Right renal pelvis (tissue), 4 donors: ENCODE measurements at regions not wholly inside any gene's neighbourhood (a gene's known extent, or its start where the extent isn't known, plus 50 kb on each side); places are given as distances from the start of the nearest gene placed in this dataset.
"Not testable (repeated sequence)": the region's sequence is repeated elsewhere in the genome, so short reads cannot be mapped to it uniquely, and the experiment has no call there.

Source experiments
- DNase-seq, 4 donors: peaks; one replicate each; pipeline ENCODE4 v3.0.0-alpha.2; 2013; ENCODE audit warnings: low read depth in 4 of 4, low spot score in 3 of 4, missing footprints in 1 of 4

GRCh38 chr11:24091594-24091993, 405.3 kb upstream of the LUZP2 start:
- no peak for DNase-seq

GRCh38 chr11:24093375-24093774, 403.5 kb upstream of the LUZP2 start:
- no peak for DNase-seq

- no peak for DNase-seq
Observed at GRCh38 chr11:24108609-24109008, 388.2 kb upstream of the LUZP2 start.

- no peak for DNase-seq
Observed at GRCh38 chr11:24122291-24122690, 374.6 kb upstream of the LUZP2 start.

GRCh38 chr11:24124876-24125275, 372.0 kb upstream of the LUZP2 start:
- no peak for DNase-seq

- no peak for DNase-seq
Observed at GRCh38 chr11:24131698-24132097, 365.2 kb upstream of the LUZP2 start.

- no peak for DNase-seq
Observed at GRCh38 chr11:24132471-24132870, 364.4 kb upstream of the LUZP2 start.

- DNase-seq = no peak
Observed at GRCh38 chr11:24134879-24135589, 361.8 kb upstream of the LUZP2 start.

GRCh38 chr11:24142062-24142461, 354.8 kb upstream of the LUZP2 start:
- no peak for DNase-seq

GRCh38 chr11:24145411-24145810, 351.4 kb upstream of the LUZP2 start:
- no peak for DNase-seq

GRCh38 chr11:24153337-24153736, 343.5 kb upstream of the LUZP2 start:
- DNase-seq = no peak

- no peak for DNase-seq
Observed at GRCh38 chr11:24155792-24156191, 341.1 kb upstream of the LUZP2 start.

- DNase-seq = no peak
Observed at GRCh38 chr11:24157316-24157715, 339.5 kb upstream of the LUZP2 start.

GRCh38 chr11:24161587-24161986, 335.3 kb upstream of the LUZP2 start:
- no peak for DNase-seq

- DNase-seq = no peak
Observed at GRCh38 chr11:24163146-24163545, 333.7 kb upstream of the LUZP2 start.

GRCh38 chr11:24163841-24164240, 333.0 kb upstream of the LUZP2 start:
- DNase-seq = no peak

GRCh38 chr11:24171869-24172268, 325.0 kb upstream of the LUZP2 start:
- DNase-seq = no peak

- no peak for DNase-seq
Observed at GRCh38 chr11:24181395-24182047, 315.3 kb upstream of the LUZP2 start.

- DNase-seq = not testable (repeated sequence)
Observed at GRCh38 chr11:24185535-24185934, 311.3 kb upstream of the LUZP2 start.

- DNase-seq = no peak
Observed at GRCh38 chr11:24196733-24197132, 300.1 kb upstream of the LUZP2 start.

GRCh38 chr11:24198481-24198880, 298.4 kb upstream of the LUZP2 start:
- DNase-seq = no peak

- DNase-seq = no peak
Observed at GRCh38 chr11:24199461-24199860, 297.4 kb upstream of the LUZP2 start.
